K562 (cell line): ENCODE measurements at regions not wholly inside any gene's neighbourhood (a gene's known extent, or its start where the extent isn't known, plus 50 kb on each side); places are given as distances from the start of the nearest gene placed in this dataset.

ENCODE experiments used
- ATAC-seq: fragments of 200-7000 bp; cut with Tn5 transposase; 3 replicates; pipeline ENCODE4 v1.9.1; 2020; ENCODE audit warnings: moderate library complexity
- BruUV-seq: library from RNA; stranded (reverse); fragments of 400-500 nt; replicated peaks from 2 replicates; lab custom pipeline; 2021; lab: Mats Ljungman, UMichigan
- CTCF ChIA-PET: fragments of 300-600 bp; formaldehyde crosslinking; extraction: SDS; loops from one replicate; lab custom pipeline; 2021; ENCODE audit warnings: low intra/inter-chr PET ratio; lab: Yijun Ruan, JAX
- POLR2A ChIA-PET: fragments of 300-600, 350-650 bp; sonication (Branson Sonifier 250); formaldehyde crosslinking; extraction: SDS; loops from one replicate; lab custom pipeline; 2021; ENCODE audit warnings: antibody characterized with exemption, inconsistent platforms; lab: Yijun Ruan, JAX
- DNase-seq, 4 experiments: peaks; one replicate each; pipeline versions ENCODE4 v3.0.0 to v3.0.0-alpha.2; 2011 to 2018; ENCODE audit warnings: low spot score in 3 of 4, mixed read lengths in 3 of 4; ENCODE audit errors: extremely low read depth in 1 of 4
- FAIRE-seq: peaks from 2 replicates; lab custom pipeline; 2011; peaks lifted over from hg19 to GRCh38; lab: Jason Lieb, UNC
- H2AFZ ChIP-seq: 2 replicates; pipeline ENCODE4 v1.6.0; 2011; ENCODE audit warnings: low read depth, low read length, control low read depth, inconsistent platforms
- H3K27ac ChIP-seq: fragments of 200-600 bp; 3 replicates; pipeline ENCODE4 v1.8.0; 2011; ENCODE audit warnings: low read depth, mild to moderate bottlenecking, control low read depth, inconsistent platforms, low read length, moderate library complexity, mixed read lengths; ENCODE audit errors: extremely low read depth
- H3K27me3 ChIP-seq, 2 experiments: fragments of 300-600 bp in 1 of 2; 2 replicates in 1 of 2; 3 replicates in 1 of 2; pipeline versions ENCODE4 v1.6.0 to v1.8.0; 2011; ENCODE audit warnings: inconsistent platforms in 2 of 2, low read length in 2 of 2, mild to moderate bottlenecking in 1 of 2, mixed read lengths in 1 of 2, moderate library complexity in 1 of 2; ENCODE audit not compliant: control insufficient read depth in 2 of 2, insufficient read depth in 2 of 2
- H3K36me3 ChIP-seq: fragments of 300-600 bp; 3 replicates; pipeline ENCODE4 v1.8.0; 2011; ENCODE audit warnings: mild to moderate bottlenecking, low read length, inconsistent platforms; ENCODE audit not compliant: control insufficient read depth, insufficient read depth
- H3K4me1 ChIP-seq, 2 experiments: fragments of 200-600 bp in 1 of 2; replicated peaks in 1 of 2; 2 replicates in 1 of 2; 3 replicates in 1 of 2; pipeline versions ENCODE4 v1.5.1 to v1.8.0; 2011; ENCODE audit warnings: inconsistent platforms in 2 of 2, low read length in 2 of 2, mild to moderate bottlenecking in 1 of 2, mixed read lengths in 1 of 2, moderate library complexity in 1 of 2; ENCODE audit not compliant: control insufficient read depth in 2 of 2, insufficient read depth in 2 of 2
- H3K4me2 ChIP-seq: 2 replicates; pipeline ENCODE4 v1.6.1; 2011; ENCODE audit warnings: low read length, control low read depth, inconsistent platforms, mixed read lengths; ENCODE audit not compliant: insufficient read depth
- H3K4me3 ChIP-seq: fragments of 200-600 bp; sonication (generic), shearing (Covaris generic); 2 replicates; pipeline ENCODE4 v1.5.1; 2016; ENCODE audit warnings: control low read depth, inconsistent platforms
- H3K79me2 ChIP-seq: fragments of 200-600 bp; 3 replicates; pipeline ENCODE4 v1.8.0; 2011; ENCODE audit warnings: low read length, inconsistent platforms; ENCODE audit not compliant: control insufficient read depth, insufficient read depth
- H3K9ac ChIP-seq, 2 experiments: 2 replicates each; pipeline versions ENCODE4 v1.6.0 to v1.6.1; 2011; ENCODE audit warnings: low read depth in 2 of 2, low read length in 2 of 2, control low read depth in 1 of 2, inconsistent platforms in 1 of 2, mild to moderate bottlenecking in 1 of 2, mixed read lengths in 1 of 2; ENCODE audit not compliant: insufficient read depth in 1 of 2
- H3K9me1 ChIP-seq: one replicate; pipeline ENCODE4 v1.6.0; 2011; ENCODE audit warnings: inconsistent platforms, mild to moderate bottlenecking, low read length, moderate library complexity; ENCODE audit not compliant: control insufficient read depth, insufficient read depth
- H3K9me3 ChIP-seq: replicated peaks from 2 replicates; pipeline ENCODE4 v1.5.1; 2011; ENCODE audit warnings: low read depth, low read length, inconsistent platforms; ENCODE audit not compliant: control insufficient read depth, insufficient read depth
- H4K20me1 ChIP-seq: replicated peaks from 2 replicates; pipeline ENCODE4 v1.6.1; 2011; ENCODE audit warnings: low read length, inconsistent platforms, mixed read lengths; ENCODE audit not compliant: control insufficient read depth, insufficient read depth
- CREB3 ChIP-seq: fragments of 450-650 bp; conservative IDR thresholded peaks from 2 replicates; pipeline ENCODE4 v1.6.1; 2016; ENCODE audit warnings: missing genetic modification characterization, low read depth, mild to moderate bottlenecking, missing compliant biosample characterization, moderate library complexity
- ZNF318 ChIP-seq, 2 experiments: fragments of 450-650 bp; IDR thresholded peaks; 2 replicates each; pipeline ENCODE4 v1.6.1; 2016; ENCODE audit warnings: mild to moderate bottlenecking in 2 of 2, borderline replicate concordance in 1 of 2, low read depth in 1 of 2, moderate library complexity in 1 of 2
- ZNF644 ChIP-seq: fragments of 200-800 bp; sonication (Bioruptor generic); IDR thresholded peaks from 2 replicates; pipeline ENCODE4 v1.6.1; 2016; ENCODE audit warnings: low read depth, missing genetic modification characterization, missing compliant biosample characterization
- ZNF75A ChIP-seq: fragments of 450-650 bp; formaldehyde crosslinking; IDR thresholded peaks from 2 replicates; pipeline ENCODE4 v1.4.0; 2020; ENCODE audit warnings: mild to moderate bottlenecking
- WGBS: fragments of 100-300 bp; shearing (Covaris generic); methylation state at CpG from one replicate; pipeline ENCODE4 v1.1.6; 2016; ENCODE audit warnings: low coverage, mixed read lengths; ENCODE audit not compliant: insufficient coverage; ENCODE audit errors: missing lambda C conversion rate; 5-methylcytosine and 5-hydroxymethylcytosine counted together
- in situ Hi-C: fragments of 300-500 bp; cut with MboI; formaldehyde crosslinking; loops from 4 replicates; pipeline ENCODE4 v1.15.0; 2018; ENCODE audit warnings: inconsistent platforms, mixed read lengths
- intact Hi-C: fragments of 100-400 bp; cut with micrococcal nuclease; formaldehyde crosslinking; loops from 2 replicates; pipeline ENCODE4 v1.14.2; 2022

- TF ChIP-seq CREB3 (tag) (no peak), ZNF75A (CRISPR knock-in tag) (no peak), ZNF644 (no peak), ZNF318 (IDR thresholded peaks at IDR 0.05; ENCODE audit: borderline replicate concordance in 1 of 2, low read depth in 1 of 2) (no peak)
- Histone ChIP-seq H3K4me3 (no peak overlapping the region), H2AFZ (no peak overlapping the region), H3K36me3 (no peaks in the 10 kb centered on the region), H3K9me1 (no peaks in the 10 kb centered on the region), H3K4me1 (no peaks in the 10 kb centered on the region), H3K9ac (no peak overlapping the region), H4K20me1 (no peaks in the 10 kb centered on the region), H3K27me3 (no peaks in the 10 kb centered on the region), H3K4me2 (no peak overlapping the region), H3K9me3 (no peaks in the 10 kb centered on the region), H3K27ac (no peak overlapping the region), H3K79me2 (no peaks in the 10 kb centered on the region)
- in situ Hi-C loops (no loop called here), intact Hi-C loops (no loop called here)
- FAIRE-seq (no peak), ATAC-seq (no peak), DNase-seq (no peak)
- CTCF ChIA-PET = no interaction called here
- WGBS = 0% methylated on average over 5 of the region's 5 CpGs
- BruUV-seq = no TSS peak
- POLR2A ChIA-PET = no interaction called here
Observed at GRCh38 chr2:22126106-22126505, 1002.3 kb downstream of the TDRD15 start.
